Coronary artery (tissue), 2 donors: ENCODE measurements at regions not wholly inside any gene's neighbourhood (a gene's known extent, or its start where the extent isn't known, plus 50 kb on each side); places are given as distances from the start of the nearest gene placed in this dataset.

ENCODE experiments used
- DNase-seq: peaks from one replicate; pipeline ENCODE4 v3.0.0-alpha.2; 2017; ENCODE audit warnings: low spot score
- H3K27ac ChIP-seq, 2 donors: fragments of 200-600 bp; sonication (generic); one replicate each; pipeline ENCODE4 v1.5.1; 2016 to 2019
- H3K4me3 ChIP-seq: fragments of 200-600 bp; sonication (generic); 2 replicates; pipeline ENCODE4 v1.5.1; 2016; ENCODE audit warnings: mild to moderate bottlenecking, moderate library complexity
- TF ChIP-seq, protein P1 (sequence below): fragments of 200-600 bp; sonication (generic); IDR thresholded peaks from one replicate; pipeline ENCODE4 v1.5.1; 2019; ENCODE audit warnings: antibody characterized with exemption

DNA sequence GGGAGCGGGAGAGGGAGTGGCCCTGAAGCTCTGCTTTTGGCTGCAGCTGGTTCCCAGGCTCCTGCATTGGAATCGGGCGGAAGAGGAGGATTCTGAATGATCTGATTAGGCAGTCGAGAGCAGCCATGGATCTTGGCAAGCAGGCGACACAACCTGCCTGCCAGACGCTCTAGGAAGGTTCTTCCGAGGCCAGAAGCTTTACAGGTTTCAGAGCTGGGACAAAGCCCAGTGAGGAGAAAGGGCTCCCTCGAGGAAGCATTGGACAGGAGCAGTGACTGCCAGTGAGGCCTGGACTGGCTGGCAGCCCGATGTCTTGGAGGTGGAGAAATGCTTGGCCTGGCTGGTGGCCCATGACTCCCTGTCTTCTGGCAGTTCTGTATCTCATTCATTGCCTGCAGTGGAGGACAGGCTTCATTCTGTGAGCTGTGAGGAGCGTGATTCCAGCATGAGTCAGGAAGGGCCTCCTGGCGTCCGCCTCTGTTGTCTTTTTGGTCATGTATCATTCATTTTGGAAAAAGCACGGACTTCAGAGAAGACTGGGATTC is 132.7 kb upstream of the IPO9 start:
- DNase-seq, result peak; percentile 90
- peak overlapping the region in 1 of 2 donors; percentile 29 for H3K27ac ChIP-seq
- TF ChIP-seq, protein P1, sequence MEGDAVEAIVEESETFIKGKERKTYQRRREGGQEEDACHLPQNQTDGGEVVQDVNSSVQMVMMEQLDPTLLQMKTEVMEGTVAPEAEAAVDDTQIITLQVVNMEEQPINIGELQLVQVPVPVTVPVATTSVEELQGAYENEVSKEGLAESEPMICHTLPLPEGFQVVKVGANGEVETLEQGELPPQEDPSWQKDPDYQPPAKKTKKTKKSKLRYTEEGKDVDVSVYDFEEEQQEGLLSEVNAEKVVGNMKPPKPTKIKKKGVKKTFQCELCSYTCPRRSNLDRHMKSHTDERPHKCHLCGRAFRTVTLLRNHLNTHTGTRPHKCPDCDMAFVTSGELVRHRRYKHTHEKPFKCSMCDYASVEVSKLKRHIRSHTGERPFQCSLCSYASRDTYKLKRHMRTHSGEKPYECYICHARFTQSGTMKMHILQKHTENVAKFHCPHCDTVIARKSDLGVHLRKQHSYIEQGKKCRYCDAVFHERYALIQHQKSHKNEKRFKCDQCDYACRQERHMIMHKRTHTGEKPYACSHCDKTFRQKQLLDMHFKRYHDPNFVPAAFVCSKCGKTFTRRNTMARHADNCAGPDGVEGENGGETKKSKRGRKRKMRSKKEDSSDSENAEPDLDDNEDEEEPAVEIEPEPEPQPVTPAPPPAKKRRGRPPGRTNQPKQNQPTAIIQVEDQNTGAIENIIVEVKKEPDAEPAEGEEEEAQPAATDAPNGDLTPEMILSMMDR, result no peak
- peak overlapping the region; percentile 9 for H3K4me3 ChIP-seq

DNA sequence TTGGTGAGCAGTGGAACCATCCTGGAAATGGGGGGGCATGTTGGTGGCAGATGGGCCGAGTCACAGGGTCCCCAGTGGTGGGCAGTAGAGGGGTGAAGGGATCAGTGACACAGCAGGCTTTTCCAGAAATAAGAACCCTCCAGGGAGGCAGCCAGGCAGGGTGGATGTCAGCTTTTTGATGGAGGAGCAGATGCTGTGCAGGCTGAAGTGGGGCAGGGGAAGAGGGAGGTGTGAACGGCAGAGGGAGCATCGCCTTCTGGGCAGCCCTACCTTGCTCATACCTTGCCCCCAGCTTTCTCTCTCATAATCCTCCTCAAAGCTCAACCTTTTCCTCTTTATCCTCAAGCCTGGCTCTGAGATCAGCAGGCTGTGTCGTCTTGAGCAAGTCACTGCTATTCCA is 131.8 kb upstream of the IPO9 start:
- TF ChIP-seq, protein P1, result no peak
- Histone ChIP-seq H3K4me3 (no peak overlapping the region), H3K27ac (peak overlapping the region in 1 of 2 donors; percentile 9)
- no peak for DNase-seq

DNA sequence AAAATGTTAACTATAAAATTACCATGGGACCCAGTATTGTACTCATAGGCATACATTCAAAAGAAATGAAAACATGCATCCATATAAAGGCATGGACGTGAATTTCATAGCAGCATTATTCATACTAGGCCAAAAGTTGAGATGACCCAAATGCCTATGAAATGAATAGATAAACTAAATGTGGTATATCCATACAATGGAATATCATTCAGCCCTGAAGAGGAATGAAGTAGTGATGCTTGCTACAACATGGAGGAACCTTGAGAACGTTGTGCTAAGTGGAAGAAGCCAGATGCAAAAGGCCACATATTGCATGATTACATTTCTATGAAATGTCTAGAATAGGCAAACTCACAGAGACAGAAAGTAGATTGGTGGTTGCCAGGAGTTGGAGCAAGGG is 127.1 kb upstream of the IPO9 start:
- Histone ChIP-seq H3K4me3 (no peak overlapping the region), H3K27ac (no peak overlapping the region)
- DNase-seq, result no peak
- TF ChIP-seq, protein P1, result no peak

DNA sequence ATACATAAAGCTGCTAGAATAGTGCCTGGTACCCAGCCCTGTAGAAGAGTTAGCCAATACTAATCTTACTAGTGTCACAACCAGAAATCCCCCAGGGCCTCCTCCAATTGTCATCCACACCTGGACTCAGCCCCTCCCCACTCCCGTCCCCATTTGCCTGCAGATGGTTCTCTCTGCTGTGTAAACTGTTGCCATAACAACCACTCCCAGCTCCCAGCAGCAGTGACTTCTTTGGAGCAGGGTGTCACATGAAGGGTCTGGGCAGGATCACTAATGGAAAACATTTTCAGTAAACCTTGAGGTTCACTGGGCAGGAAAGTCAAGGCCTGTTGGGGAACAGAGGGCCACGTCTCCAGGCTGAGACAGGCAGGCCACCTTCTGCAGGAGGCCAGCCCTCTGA is 126.0 kb upstream of the IPO9 start:
- peak overlapping the region in 1 of 2 donors; percentile 69 for H3K27ac ChIP-seq
- TF ChIP-seq, protein P1, result no peak
- DNase-seq, result no peak
- H3K4me3 ChIP-seq, result no peak overlapping the region

DNA sequence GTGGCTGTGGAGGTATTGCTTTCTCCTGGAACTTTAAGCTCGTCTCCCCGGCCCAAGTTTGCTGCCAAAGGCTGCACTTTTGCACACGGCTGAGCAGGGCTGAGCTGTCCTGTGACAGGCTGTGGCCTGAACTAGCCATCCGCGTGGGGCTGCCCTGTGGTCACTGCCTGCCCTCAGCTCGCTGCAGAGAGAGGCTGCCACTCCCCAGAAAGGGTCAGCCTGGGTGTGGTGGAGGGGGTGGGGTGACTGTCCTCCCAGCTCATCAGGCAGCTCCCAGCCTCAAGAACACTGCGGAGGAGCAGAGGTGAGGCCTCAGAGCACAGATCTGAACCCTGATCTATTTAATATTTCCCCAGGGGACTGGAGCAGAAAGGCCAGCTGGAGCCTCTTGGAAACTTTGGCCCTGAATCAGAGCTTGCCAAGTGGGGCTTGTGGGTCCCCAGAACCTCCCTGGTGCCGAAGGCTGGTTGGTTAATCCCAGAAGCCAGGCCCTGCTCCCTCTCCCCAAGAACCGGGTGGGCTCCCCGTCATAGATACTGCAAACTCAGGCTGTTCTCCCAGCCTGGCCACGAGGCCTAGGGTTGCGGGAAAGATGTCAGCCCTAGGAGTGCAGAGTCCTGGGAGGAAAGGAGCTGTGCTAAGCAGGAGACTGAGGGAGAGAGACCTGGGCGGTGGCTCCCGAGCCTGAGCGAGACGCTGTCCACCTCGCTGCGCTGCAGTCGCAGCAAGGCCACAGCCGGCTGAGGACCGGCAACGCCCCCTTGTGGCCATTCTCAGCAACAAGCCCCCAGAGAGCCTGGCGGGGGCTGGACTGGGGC is 125.1 kb upstream of the IPO9 start:
- H3K27ac ChIP-seq, result peak overlapping the region; percentile 26 to 69
- TF ChIP-seq, protein P1, result peak; percentile 98
- DNase-seq, result no peak
- H3K4me3 ChIP-seq, result no peak overlapping the region

DNA sequence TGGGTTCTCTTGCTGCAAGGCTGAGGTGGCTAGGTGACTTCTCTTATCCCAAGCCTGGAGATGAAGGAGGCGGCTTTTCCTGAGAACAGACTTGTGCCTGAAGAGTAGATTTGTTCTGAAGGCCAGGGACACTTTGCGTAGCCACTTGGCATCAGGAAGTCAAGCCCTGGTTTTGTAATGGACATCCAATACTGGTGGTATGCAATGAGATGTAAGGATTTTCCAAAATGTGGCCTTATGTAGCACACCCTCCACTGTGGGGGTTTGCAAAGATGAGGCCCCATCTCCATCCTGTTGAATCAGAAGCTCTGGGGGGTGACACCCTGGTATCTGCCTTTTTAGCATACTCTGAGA is 124.5 kb upstream of the IPO9 start:
- H3K4me3 ChIP-seq, result no peak overlapping the region
- DNase-seq, result no peak
- peak overlapping the region in 1 of 2 donors; percentile 69 for H3K27ac ChIP-seq
- TF ChIP-seq, protein P1, result no peak

DNA sequence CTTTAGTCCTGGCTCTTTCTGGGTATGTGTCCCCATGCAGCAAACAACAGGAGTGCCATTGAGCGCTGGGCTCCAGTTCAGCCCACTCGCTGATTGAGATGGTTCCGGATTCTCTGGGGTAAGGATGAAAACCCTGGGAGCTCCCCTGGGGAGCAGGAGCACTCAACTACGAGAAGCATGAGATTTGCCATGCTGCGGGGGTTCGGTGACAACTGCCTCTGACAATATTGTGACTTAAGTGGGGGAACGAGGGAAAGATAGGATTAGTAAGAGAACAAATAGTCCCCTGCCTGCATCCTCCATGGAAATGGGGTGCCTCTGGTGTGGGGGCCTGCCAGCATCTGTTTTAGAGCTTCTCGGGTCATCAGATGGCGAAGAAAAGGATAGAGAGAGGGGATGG is 123.6 kb upstream of the IPO9 start:
- Histone ChIP-seq H3K4me3 (no peak overlapping the region), H3K27ac (no peak overlapping the region)
- no peak for DNase-seq
- TF ChIP-seq, protein P1, result no peak
